ENCODE measurements at regions not wholly inside any gene's neighbourhood (a gene's known extent, or its start where the extent isn't known, plus 50 kb on each side); places are given as distances from the start of the nearest gene placed in this dataset.

DNA sequence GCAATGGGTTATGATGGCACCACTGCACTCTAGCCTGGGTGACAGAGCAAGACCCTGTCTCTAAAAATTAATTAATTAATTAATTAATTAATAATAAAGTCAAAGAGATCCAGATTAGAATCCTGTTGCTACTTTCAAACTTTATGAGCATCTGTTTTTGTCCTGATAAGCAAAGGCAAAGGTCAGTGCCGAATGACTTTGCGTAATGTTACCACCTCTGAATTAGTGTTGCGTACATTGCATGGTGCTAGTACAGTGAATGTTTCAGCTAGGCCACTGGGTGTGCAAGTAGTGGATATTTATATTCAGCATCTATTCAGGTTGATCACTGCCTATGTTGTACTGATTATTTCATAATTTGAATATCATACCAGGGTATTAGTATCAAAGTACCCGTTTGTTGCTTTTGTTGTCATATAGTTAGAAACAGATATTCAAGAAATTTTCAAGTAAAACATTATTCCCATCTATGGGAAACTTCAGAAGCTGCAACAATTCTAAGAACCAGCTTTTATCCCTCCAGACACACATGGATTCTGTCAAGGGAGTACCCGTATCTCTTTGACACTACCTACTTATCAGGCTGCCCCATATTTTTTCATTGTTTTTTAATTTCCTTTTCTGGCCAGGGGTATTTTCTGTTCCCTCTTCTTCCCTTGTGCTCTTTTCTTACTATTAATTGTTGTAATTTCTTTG is 127.1 kb upstream of the GRM7 start:
- no peak for ATAC-seq
- TF ChIP-seq CSDC2 (CRISPR knock-in tag; IDR thresholded peaks at IDR 0.05) (no peak), BACH2 (CRISPR knock-in tag; IDR thresholded peaks at IDR 0.05; ENCODE audit: borderline replicate concordance) (no peak), ISL1 (CRISPR knock-in tag; IDR thresholded peaks at IDR 0.05) (no peak), ESRRG (CRISPR knock-in tag; IDR thresholded peaks at IDR 0.05) (no peak), ZNF70 (CRISPR knock-in tag; IDR thresholded peaks at IDR 0.05) (no peak)
- TF ChIP-seq, protein P1, sequence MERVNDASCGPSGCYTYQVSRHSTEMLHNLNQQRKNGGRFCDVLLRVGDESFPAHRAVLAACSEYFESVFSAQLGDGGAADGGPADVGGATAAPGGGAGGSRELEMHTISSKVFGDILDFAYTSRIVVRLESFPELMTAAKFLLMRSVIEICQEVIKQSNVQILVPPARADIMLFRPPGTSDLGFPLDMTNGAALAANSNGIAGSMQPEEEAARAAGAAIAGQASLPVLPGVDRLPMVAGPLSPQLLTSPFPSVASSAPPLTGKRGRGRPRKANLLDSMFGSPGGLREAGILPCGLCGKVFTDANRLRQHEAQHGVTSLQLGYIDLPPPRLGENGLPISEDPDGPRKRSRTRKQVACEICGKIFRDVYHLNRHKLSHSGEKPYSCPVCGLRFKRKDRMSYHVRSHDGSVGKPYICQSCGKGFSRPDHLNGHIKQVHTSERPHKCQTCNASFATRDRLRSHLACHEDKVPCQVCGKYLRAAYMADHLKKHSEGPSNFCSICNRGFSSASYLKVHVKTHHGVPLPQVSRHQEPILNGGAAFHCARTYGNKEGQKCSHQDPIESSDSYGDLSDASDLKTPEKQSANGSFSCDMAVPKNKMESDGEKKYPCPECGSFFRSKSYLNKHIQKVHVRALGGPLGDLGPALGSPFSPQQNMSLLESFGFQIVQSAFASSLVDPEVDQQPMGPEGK (CRISPR knock-in tag; IDR thresholded peaks at IDR 0.05; ENCODE audit: borderline replicate concordance), result no peak
- TF ChIP-seq, protein P2, sequence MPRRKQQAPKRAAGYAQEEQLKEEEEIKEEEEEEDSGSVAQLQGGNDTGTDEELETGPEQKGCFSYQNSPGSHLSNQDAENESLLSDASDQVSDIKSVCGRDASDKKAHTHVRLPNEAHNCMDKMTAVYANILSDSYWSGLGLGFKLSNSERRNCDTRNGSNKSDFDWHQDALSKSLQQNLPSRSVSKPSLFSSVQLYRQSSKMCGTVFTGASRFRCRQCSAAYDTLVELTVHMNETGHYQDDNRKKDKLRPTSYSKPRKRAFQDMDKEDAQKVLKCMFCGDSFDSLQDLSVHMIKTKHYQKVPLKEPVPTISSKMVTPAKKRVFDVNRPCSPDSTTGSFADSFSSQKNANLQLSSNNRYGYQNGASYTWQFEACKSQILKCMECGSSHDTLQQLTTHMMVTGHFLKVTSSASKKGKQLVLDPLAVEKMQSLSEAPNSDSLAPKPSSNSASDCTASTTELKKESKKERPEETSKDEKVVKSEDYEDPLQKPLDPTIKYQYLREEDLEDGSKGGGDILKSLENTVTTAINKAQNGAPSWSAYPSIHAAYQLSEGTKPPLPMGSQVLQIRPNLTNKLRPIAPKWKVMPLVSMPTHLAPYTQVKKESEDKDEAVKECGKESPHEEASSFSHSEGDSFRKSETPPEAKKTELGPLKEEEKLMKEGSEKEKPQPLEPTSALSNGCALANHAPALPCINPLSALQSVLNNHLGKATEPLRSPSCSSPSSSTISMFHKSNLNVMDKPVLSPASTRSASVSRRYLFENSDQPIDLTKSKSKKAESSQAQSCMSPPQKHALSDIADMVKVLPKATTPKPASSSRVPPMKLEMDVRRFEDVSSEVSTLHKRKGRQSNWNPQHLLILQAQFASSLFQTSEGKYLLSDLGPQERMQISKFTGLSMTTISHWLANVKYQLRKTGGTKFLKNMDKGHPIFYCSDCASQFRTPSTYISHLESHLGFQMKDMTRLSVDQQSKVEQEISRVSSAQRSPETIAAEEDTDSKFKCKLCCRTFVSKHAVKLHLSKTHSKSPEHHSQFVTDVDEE (CRISPR knock-in tag; IDR thresholded peaks at IDR 0.05), result no peak

DNA sequence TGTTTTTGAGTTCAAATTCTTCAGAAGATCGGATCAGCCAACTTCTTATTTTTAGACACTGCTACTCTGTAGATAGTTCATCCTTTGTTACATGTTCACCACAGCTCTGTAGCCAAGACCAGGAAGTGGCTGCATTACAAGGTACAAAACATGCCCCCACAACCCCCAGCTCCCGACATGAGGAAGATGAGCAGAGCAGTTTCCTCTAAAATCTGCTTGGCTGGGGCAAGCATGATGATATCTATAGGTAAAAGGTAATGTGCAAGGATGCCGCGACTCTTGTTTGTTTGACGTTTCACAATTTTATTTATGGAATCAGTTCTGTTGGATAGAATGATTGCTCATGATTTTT is 126.5 kb upstream of the GRM7 start:
- no peak for ATAC-seq
- no peak for TF ChIP-seq ISL1 (CRISPR knock-in tag; IDR thresholded peaks at IDR 0.05)
- TF ChIP-seq BACH2 (CRISPR knock-in tag; IDR thresholded peaks at IDR 0.05; ENCODE audit: borderline replicate concordance), result no peak
- TF ChIP-seq ZNF565 (CRISPR knock-in tag; conservative IDR thresholded peaks at IDR 0.05; ENCODE audit: low read depth), result no peak
- TF ChIP-seq ZFP30 (CRISPR knock-in tag; IDR thresholded peaks at IDR 0.05), result no peak
- no peak for TF ChIP-seq ZNF70 (CRISPR knock-in tag; IDR thresholded peaks at IDR 0.05)

DNA sequence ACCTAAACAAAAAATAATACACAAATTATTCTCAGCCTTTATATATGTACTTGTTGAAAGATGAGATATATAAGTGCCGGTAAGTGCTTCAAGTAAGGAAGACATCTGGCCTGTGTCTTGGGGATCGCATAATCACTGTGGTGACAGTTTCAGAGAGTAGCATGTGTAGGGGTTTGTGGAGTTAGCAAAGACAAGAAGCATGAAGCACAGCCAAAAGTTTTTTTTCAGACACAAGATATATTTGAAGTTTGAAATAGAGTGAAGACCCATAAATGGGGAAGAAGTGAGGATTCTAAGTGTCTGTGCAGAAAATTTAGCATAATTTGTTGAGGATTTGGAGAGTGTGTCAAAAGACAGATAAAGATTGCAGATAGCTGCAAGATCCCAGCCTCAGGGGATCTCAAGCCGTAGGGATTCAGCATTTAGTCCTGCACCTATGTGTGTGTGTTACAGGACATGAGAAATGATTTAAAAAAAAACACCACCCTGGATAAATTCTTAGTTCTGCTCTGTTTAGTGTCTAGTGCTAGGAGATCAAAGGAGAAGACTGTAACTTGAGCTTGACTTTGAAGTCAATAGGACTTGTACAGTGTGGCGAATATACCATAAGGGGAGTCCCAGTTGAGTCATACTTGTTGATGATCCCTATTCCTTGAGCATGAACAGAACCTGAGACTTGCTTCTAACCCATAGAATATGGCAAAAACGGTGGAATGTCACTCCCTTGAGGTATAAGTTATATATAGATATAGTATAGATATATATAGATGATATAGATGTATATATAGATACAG is 123.9 kb upstream of the GRM7 start:
- no peak for ATAC-seq

DNA sequence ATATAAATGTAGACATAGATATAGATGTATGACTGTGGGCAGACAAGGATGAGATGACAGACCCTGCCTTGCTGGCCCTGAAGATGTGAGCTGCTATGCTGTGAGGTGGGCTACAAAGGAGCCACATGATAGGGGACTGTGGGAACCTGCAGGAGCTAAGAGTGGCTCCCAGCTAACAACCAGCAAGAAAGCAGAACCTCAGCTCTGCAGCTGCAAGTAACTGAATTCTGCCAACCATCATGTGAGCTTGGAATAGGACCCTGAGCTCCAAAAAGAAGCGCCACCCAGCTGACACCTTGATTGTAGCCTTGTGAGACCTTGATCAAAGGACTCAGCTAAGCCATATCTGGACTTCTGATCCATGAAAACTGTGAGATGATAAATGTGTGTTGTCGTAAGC is 123.3 kb upstream of the GRM7 start:
- ATAC-seq, result no peak
- TF ChIP-seq SNAI2 (CRISPR knock-in tag; IDR thresholded peaks at IDR 0.05) (no peak), ZNF70 (CRISPR knock-in tag; IDR thresholded peaks at IDR 0.05) (no peak), ZC3H10 (CRISPR knock-in tag; IDR thresholded peaks at IDR 0.05) (no peak), BACH2 (CRISPR knock-in tag; IDR thresholded peaks at IDR 0.05; ENCODE audit: borderline replicate concordance) (no peak), TOX (CRISPR knock-in tag; IDR thresholded peaks at IDR 0.05; ENCODE audit: borderline replicate concordance) (no peak), TCF4 (CRISPR knock-in tag; IDR thresholded peaks at IDR 0.05; ENCODE audit: borderline replicate concordance) (no peak), ISL1 (CRISPR knock-in tag; IDR thresholded peaks at IDR 0.05) (no peak), ZFP30 (CRISPR knock-in tag; IDR thresholded peaks at IDR 0.05) (no peak), ZNF8 (CRISPR knock-in tag; IDR thresholded peaks at IDR 0.05) (no peak), RARB (CRISPR knock-in tag; IDR thresholded peaks at IDR 0.05) (no peak)
- TF ChIP-seq, protein P3, sequence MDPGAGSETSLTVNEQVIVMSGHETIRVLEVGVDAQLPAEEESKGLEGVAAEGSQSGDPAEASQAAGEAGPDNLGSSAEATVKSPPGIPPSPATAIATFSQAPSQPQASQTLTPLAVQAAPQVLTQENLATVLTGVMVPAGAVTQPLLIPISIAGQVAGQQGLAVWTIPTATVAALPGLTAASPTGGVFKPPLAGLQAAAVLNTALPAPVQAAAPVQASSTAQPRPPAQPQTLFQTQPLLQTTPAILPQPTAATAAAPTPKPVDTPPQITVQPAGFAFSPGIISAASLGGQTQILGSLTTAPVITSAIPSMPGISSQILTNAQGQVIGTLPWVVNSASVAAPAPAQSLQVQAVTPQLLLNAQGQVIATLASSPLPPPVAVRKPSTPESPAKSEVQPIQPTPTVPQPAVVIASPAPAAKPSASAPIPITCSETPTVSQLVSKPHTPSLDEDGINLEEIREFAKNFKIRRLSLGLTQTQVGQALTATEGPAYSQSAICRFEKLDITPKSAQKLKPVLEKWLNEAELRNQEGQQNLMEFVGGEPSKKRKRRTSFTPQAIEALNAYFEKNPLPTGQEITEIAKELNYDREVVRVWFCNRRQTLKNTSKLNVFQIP (CRISPR knock-in tag; IDR thresholded peaks at IDR 0.05; ENCODE audit: borderline replicate concordance, low read depth), result no peak
- TF ChIP-seq, protein P4, sequence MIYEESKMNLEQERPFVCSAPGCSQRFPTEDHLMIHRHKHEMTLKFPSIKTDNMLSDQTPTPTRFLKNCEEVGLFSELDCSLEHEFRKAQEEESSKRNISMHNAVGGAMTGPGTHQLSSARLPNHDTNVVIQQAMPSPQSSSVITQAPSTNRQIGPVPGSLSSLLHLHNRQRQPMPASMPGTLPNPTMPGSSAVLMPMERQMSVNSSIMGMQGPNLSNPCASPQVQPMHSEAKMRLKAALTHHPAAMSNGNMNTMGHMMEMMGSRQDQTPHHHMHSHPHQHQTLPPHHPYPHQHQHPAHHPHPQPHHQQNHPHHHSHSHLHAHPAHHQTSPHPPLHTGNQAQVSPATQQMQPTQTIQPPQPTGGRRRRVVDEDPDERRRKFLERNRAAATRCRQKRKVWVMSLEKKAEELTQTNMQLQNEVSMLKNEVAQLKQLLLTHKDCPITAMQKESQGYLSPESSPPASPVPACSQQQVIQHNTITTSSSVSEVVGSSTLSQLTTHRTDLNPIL (CRISPR knock-in tag; IDR thresholded peaks at IDR 0.05; ENCODE audit: low read depth), result no peak

More for the DNA sequence above, 123.9 kb upstream of the GRM7 start:
- TF ChIP-seq TCF4 (CRISPR knock-in tag; IDR thresholded peaks at IDR 0.05; ENCODE audit: borderline replicate concordance) (no peak), OSR1 (CRISPR knock-in tag; IDR thresholded peaks at IDR 0.05) (no peak), BACH2 (CRISPR knock-in tag; IDR thresholded peaks at IDR 0.05; ENCODE audit: borderline replicate concordance) (no peak), TOX (CRISPR knock-in tag; IDR thresholded peaks at IDR 0.05; ENCODE audit: borderline replicate concordance) (no peak), ARNTL (CRISPR knock-in tag; IDR thresholded peaks at IDR 0.05; ENCODE audit: borderline replicate concordance, low read depth) (no peak), ZNF70 (CRISPR knock-in tag; IDR thresholded peaks at IDR 0.05) (no peak), ZFP30 (CRISPR knock-in tag; IDR thresholded peaks at IDR 0.05) (no peak), RARB (CRISPR knock-in tag; IDR thresholded peaks at IDR 0.05) (no peak), ESRRG (CRISPR knock-in tag; IDR thresholded peaks at IDR 0.05) (no peak), ZNF565 (CRISPR knock-in tag; conservative IDR thresholded peaks at IDR 0.05; ENCODE audit: low read depth) (no peak), SNAI2 (CRISPR knock-in tag; IDR thresholded peaks at IDR 0.05) (no peak), CSDC2 (CRISPR knock-in tag; IDR thresholded peaks at IDR 0.05) (no peak), ZFP3 (CRISPR knock-in tag; IDR thresholded peaks at IDR 0.05) (no peak)
- TF ChIP-seq, protein P4 (CRISPR knock-in tag; IDR thresholded peaks at IDR 0.05; ENCODE audit: low read depth), result no peak
